Common myeloid progenitor, CD34-positive (primary cell): ENCODE measurements at regions not wholly inside any gene's neighbourhood (a gene's known extent, or its start where the extent isn't known, plus 50 kb on each side); places are given as distances from the start of the nearest gene placed in this dataset.

ENCODE experiments used
- CTCF ChIA-PET: fragments of 350-600 bp; sonication (Branson Sonifier 250); formaldehyde crosslinking; loops from one replicate; lab custom pipeline; 2021; ENCODE audit warnings: antibody characterized with exemption; lab: Charles Lee
- POLR2A ChIA-PET: fragments of 350-600 bp; sonication (Branson Sonifier 250); formaldehyde crosslinking; loops from one replicate; lab custom pipeline; 2021; ENCODE audit warnings: antibody characterized with exemption; lab: Charles Lee
- DNase-seq, 3 donors: peaks; one replicate each; pipeline versions ENCODE4 v3.0.0 to v3.0.0-alpha.2; 2013
- H3K27ac ChIP-seq, 2 experiments: 1 replicate in 1 of 2; 2 replicates in 1 of 2; pipeline ENCODE4 v1.7.0; 2013; ENCODE audit warnings: inconsistent platforms in 2 of 2, low read length in 2 of 2, mild to moderate bottlenecking in 2 of 2, low read depth in 1 of 2, moderate library complexity in 1 of 2; ENCODE audit not compliant: severe bottlenecking in 2 of 2, insufficient read depth in 1 of 2, poor library complexity in 1 of 2
- H3K27me3 ChIP-seq, 5 experiments: replicated peaks in 2 of 5; 1 replicate in 3 of 5; 2 replicates in 2 of 5; pipeline versions ENCODE4 v1.6.1 to v1.7.0; 2013; ENCODE audit warnings: low read length in 4 of 5, mild to moderate bottlenecking in 2 of 5, moderate library complexity in 2 of 5, inconsistent platforms in 1 of 5; ENCODE audit not compliant: insufficient read depth in 5 of 5, control insufficient read depth in 4 of 5
- H3K36me3 ChIP-seq, 4 experiments: 1 replicate in 2 of 4; 2 replicates in 2 of 4; pipeline versions ENCODE4 v1.6.1 to v1.7.0; 2013; ENCODE audit warnings: low read length in 3 of 4, control low read depth in 1 of 4, mild to moderate bottlenecking in 1 of 4; ENCODE audit not compliant: control insufficient read depth in 4 of 4, insufficient read depth in 4 of 4
- H3K4me1 ChIP-seq, 4 experiments: 1 replicate in 3 of 4; 2 replicates in 1 of 4; pipeline versions ENCODE4 v1.6.1 to v1.7.1; 2013; ENCODE audit warnings: low read length in 3 of 4, mild to moderate bottlenecking in 3 of 4, control low read depth in 1 of 4, inconsistent platforms in 1 of 4, moderate library complexity in 1 of 4; ENCODE audit not compliant: control insufficient read depth in 4 of 4, insufficient read depth in 4 of 4; ENCODE audit errors: control extremely low read depth in 1 of 4
- H3K4me3 ChIP-seq, 7 experiments: 1 replicate in 4 of 7; 2 replicates in 3 of 7; pipeline versions ENCODE4 v1.5.1 to v1.7.0; 2013; ENCODE audit warnings: mild to moderate bottlenecking in 7 of 7, low read length in 6 of 7, moderate library complexity in 6 of 7, inconsistent platforms in 2 of 7, low read depth in 2 of 7, control low read depth in 1 of 7; ENCODE audit not compliant: insufficient read depth in 4 of 7, control insufficient read depth in 1 of 7; ENCODE audit errors: extremely low read depth in 1 of 7
- H3K9me3 ChIP-seq, 5 experiments: 1 replicate in 4 of 5; 2 replicates in 1 of 5; pipeline versions ENCODE4 v1.6.1 to v1.7.1; 2013; ENCODE audit warnings: low read length in 4 of 5, mild to moderate bottlenecking in 2 of 5, inconsistent platforms in 1 of 5, low read depth in 1 of 5, moderate library complexity in 1 of 5; ENCODE audit not compliant: control insufficient read depth in 4 of 5, insufficient read depth in 2 of 5; ENCODE audit errors: control extremely low read depth in 1 of 5
- WGBS: methylation state at CpG from one replicate; pipeline ENCODE4 v1.1.5; 2013; ENCODE audit not compliant: insufficient coverage; 5-methylcytosine and 5-hydroxymethylcytosine counted together

DNA sequence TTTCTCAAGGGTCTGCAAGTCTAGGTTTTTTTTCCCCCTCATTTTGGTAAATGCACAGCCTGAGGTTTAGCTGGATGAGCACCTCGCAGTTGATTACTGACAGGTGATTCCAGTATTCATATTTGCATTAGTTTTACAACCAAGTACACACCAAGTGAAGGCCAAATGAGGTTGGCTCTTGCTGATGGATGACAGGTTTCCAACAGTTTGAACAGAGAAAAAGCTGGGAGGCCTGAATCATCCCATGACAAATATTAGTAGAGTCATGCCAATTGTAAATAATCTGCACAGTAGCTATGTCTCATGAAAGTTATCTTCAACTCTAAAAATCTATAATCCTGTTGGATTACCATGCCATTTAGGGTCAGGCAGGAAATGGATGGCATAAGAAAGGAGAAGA lies 399.8 kb downstream of the HTR7 start:
- Histone ChIP-seq H3K4me1 (no peaks in the 10 kb centered on the region), H3K9me3 (no peaks in the 10 kb centered on the region), H3K4me3 (no peak overlapping the region), H3K27ac (no peak overlapping the region), H3K27me3 (no peaks in the 10 kb centered on the region), H3K36me3 (no peaks in the 10 kb centered on the region)
- POLR2A ChIA-PET: no interaction called here
- WGBS: no CpG with 5 or more reads among the region's 1 CpG
- CTCF ChIA-PET: no interaction called here
- DNase-seq: no peak

DNA sequence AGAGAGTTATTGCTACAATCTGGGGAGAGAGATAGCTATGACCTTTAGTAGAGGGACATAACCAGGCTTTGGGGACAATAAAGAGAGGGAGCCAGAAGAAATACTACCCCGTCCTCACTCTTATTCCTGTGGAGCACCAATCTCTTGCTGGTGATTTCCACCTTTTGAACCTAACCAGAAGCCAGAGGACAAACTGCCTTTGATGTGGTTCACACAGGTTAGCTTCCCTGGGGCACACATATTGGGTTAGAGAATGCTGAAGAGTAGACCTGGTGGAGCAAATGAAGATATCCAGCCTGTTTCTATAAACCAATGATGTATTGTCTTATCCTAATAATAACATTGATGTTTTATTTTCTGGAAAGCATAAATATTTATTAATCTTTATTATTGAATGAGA lies 399.3 kb downstream of the HTR7 start:
- peaks cover 0 to 1% (median 0%) of the 10 kb centered on the region in 5 experiments for H3K9me3 ChIP-seq
- CTCF ChIA-PET: no interaction called here
- H3K4me3 ChIP-seq: no peak overlapping the region
- H3K36me3 ChIP-seq: no peaks in the 10 kb centered on the region
- H3K27me3 ChIP-seq: no peaks in the 10 kb centered on the region
- H3K27ac ChIP-seq: no peak overlapping the region
- DNase-seq: no peak
- POLR2A ChIA-PET: no interaction called here
- no peaks in the 10 kb centered on the region for H3K4me1 ChIP-seq
- 100% methylated on average over 1 of the region's 1 CpG for WGBS

DNA sequence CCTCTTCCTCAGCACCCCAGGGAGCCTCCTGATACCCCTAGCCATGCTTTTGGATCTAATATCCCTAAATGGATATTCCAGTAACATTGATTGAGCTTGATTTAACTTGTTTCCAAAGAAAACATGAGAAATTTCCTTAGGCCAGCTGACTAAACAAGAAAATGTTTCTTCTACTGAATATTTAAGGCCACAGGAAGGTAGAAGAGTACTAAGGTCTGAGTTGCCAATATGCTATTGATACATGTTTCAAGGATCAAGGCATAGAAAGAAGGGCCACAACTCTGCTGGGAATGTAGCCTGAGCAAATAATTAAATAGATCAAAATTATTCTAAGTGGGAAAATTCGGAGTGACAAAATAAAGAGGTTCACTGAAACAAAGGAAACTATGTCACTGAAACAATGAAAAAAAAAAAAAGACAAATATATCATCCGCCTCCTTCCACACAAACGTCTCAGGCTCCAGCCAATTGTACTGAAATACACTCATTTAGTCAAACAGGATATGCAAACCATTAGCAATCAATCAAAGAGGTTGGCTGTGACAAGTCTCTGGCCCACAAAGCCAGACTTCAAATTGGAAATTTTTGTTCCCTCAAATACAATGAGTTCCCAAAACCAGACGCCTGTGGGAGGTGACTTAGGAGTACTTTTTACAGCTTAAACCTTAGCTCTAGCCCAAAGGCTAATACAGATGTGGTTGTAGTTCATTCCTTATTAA lies 396.2 kb downstream of the HTR7 start:
- no peak overlapping the region for H3K27ac ChIP-seq
- no peak overlapping the region for H3K4me3 ChIP-seq
- POLR2A ChIA-PET: no interaction called here
- peaks cover 0 to 1% (median 0%) of the 10 kb centered on the region in 5 experiments for H3K9me3 ChIP-seq
- CTCF ChIA-PET: interaction anchor here (0.6 kb wide), 1 partner anchor 46 kb away, joined by 3 read pairs; no protein-coding TSS in a partner anchor
- no peak for DNase-seq
- no CpG with 5 or more reads among the region's 4 CpGs for whole genome bisulfite sequencing
- no peaks in the 10 kb centered on the region for H3K27me3 ChIP-seq
- no peaks in the 10 kb centered on the region for H3K4me1 ChIP-seq
- no peaks in the 10 kb centered on the region for H3K36me3 ChIP-seq

DNA sequence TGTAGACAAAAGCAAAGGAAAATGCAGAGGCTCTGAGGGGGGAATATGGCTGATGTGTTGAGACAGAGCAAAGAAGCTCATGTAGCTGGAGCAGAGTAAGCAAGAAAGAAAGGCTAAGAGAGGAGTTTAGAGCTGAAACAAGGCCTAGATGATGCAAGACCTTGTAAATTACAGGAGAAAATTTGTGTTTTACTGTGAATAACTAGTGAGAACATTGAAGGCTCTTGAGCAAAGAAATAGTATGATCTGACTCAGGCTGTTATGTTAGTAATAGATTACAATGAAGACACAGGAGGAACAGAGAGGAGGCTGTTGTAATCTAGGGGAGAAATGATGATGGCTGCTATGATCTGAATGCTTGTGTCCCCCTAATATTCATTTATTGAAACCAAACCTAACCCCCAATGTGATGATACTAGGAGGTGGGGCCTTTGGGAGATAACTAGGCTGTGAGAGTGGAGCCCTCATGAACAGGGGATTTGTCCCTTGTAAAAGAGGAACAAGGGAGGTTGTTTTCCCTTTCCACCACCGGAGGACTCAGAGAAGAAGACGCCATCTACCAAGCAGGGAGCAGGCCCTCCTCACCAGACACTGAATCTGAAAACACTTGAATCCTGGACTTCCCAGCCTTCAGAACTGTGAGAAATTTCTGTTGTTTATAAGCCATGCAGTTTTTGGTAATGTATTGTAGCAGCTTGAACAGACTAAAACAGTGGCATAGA lies 394.9 kb downstream of the HTR7 start:
- ChIA-PET POLR2A (no interaction called here), CTCF (no interaction called here)
- Histone ChIP-seq H3K27ac (no peak overlapping the region), H3K4me1 (no peaks in the 10 kb centered on the region), H3K27me3 (no peaks in the 10 kb centered on the region), H3K9me3 (peaks cover 0 to 1% (median 0%) of the 10 kb centered on the region in 5 experiments), H3K36me3 (no peaks in the 10 kb centered on the region), H3K4me3 (no peak overlapping the region)
- no peak for DNase-seq
- no CpG with 5 or more reads among the region's 2 CpGs for WGBS

DNA sequence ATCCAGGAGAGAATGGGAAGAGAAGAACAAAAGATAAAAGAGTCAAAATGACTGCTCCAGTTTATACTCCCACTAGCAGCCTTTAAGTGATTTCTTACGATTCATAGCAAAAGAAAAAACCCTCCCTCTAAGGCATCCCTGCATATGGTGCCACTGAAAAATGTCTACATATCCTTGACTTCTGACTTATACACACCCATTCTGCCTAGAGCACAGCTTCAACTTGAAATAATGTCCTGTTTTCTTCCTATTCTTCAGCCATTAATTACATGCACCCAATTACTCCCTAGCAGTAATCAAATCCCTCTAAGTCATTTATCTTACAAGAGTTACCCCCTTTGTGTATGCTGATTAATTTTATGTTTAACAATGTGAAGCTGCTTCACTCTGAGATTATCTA lies 393.5 kb downstream of the HTR7 start:
- H3K4me3 ChIP-seq: no peak overlapping the region
- CTCF ChIA-PET: no interaction called here
- no peaks in the 10 kb centered on the region for H3K4me1 ChIP-seq
- H3K9me3 ChIP-seq: peaks cover 0 to 1% (median 0%) of the 10 kb centered on the region in 5 experiments
- POLR2A ChIA-PET: no interaction called here
- no peak for DNase-seq
- 100% methylated on average over 1 of the region's 1 CpG for WGBS
- H3K36me3 ChIP-seq: no peaks in the 10 kb centered on the region
- H3K27ac ChIP-seq: no peak overlapping the region
- H3K27me3 ChIP-seq: no peaks in the 10 kb centered on the region

DNA sequence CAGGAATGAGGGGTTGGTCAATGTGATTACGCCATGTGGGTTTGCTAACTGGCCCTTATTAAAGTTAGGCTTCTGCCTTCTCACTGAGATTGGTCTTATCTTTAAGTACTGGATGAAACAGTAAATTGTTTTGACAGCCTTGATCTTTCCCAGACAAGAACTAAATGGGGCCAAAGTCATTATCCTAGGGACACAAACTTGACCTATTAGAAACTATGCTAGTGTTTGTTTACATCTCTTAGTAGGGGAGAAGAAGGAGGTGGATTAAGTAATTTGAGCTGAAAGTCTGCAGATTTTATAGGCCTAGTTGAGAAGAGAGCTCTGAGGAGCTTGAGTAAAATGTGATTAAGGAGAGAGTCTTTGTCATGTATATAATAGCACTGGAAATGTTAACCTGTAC lies 386.9 kb downstream of the HTR7 start:
- H3K4me3 ChIP-seq: no peak overlapping the region
- ChIA-PET CTCF (no interaction called here), POLR2A (no interaction called here)
- no peaks in the 10 kb centered on the region for H3K27me3 ChIP-seq
- 100% methylated on average over 1 of the region's 1 CpG for WGBS
- no peaks in the 10 kb centered on the region for H3K4me1 ChIP-seq
- H3K27ac ChIP-seq: no peak overlapping the region
- no peaks in the 10 kb centered on the region for H3K36me3 ChIP-seq
- no peaks in the 10 kb centered on the region for H3K9me3 ChIP-seq
- no peak for DNase-seq

DNA sequence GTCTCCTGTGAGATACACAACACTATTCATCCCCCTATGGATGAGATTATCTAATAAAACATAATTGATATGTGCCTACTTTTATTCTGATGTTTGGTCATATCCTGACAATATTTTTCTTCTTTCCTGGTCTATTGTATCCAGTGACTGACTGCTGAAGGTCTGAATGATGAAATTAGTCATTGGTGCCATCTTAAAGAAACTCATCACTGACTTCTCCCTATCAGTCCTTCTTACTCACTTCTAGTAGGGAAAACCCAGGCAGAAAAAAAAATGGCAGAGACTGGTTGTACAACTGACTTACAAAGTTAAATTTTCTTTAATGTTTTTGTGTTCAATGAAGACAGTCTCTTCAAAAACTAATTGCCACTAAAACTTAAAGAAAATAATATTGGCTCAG lies 377.4 kb downstream of the HTR7 start:
- Histone ChIP-seq H3K4me1 (no peaks in the 10 kb centered on the region), H3K27ac (no peak overlapping the region), H3K36me3 (no peaks in the 10 kb centered on the region), H3K4me3 (no peak overlapping the region), H3K27me3 (no peaks in the 10 kb centered on the region), H3K9me3 (no peaks in the 10 kb centered on the region)
- ChIA-PET CTCF (no interaction called here), POLR2A (no interaction called here)
- no peak for DNase-seq
